WTC11 (cell line): ENCODE measurements at regions not wholly inside any gene's neighbourhood (a gene's known extent, or its start where the extent isn't known, plus 50 kb on each side); places are given as distances from the start of the nearest gene placed in this dataset.

Source experiments
- ATAC-seq: fragments of 200-7000 bp; cut with Tn5 transposase; 2 replicates; pipeline ENCODE4 v1.10.0; 2021; ENCODE audit warnings: mild to moderate bottlenecking, moderate library complexity
- CTCF ChIA-PET: fragments of 300-600 bp; sonication (Branson Sonifier 250); formaldehyde crosslinking; loops from one replicate; lab custom pipeline; 2021; ENCODE audit warnings: antibody characterized with exemption; lab: Charles Lee
- POLR2A ChIA-PET: fragments of 350-600 bp; sonication (Branson Sonifier 250); formaldehyde crosslinking; loops from one replicate; lab custom pipeline; 2021; ENCODE audit warnings: antibody characterized with exemption; lab: Charles Lee
- DNase-seq: peaks from one replicate; pipeline ENCODE4 v3.0.0; 2021; ENCODE audit warnings: low spot score
- H3K27ac Mint-ChIP-seq: 2 replicates; pipeline ENCODE4 v1.8.0; 2021; ENCODE audit warnings: mixed read lengths
- H3K27me3 Mint-ChIP-seq: 2 replicates; pipeline ENCODE4 v1.8.0; 2021; ENCODE audit warnings: low read depth, mild to moderate bottlenecking, moderate library complexity, mixed read lengths
- H3K36me3 Mint-ChIP-seq: 2 replicates; pipeline ENCODE4 v1.8.0; 2021; ENCODE audit warnings: mixed read lengths
- H3K4me1 Mint-ChIP-seq: 2 replicates; pipeline ENCODE4 v1.8.0; 2022; ENCODE audit warnings: mixed read lengths
- H3K4me3 Mint-ChIP-seq: 2 replicates; pipeline ENCODE4 v1.8.0; 2021; ENCODE audit warnings: mild to moderate bottlenecking, moderate library complexity, mixed read lengths
- H3K9me3 Mint-ChIP-seq: 2 replicates; pipeline ENCODE4 v1.8.0; 2021; ENCODE audit warnings: mixed read lengths
- AR ChIP-seq: fragments of 250-450 bp; sonication (Bioruptor Pico); IDR thresholded peaks from 2 replicates; pipeline ENCODE4 v1.9.0; 2021; ENCODE audit warnings: mild to moderate bottlenecking
- ATF1 ChIP-seq: sonication (generic); formaldehyde crosslinking; IDR thresholded peaks from 2 replicates; pipeline ENCODE4 v1.8.1; 2023; ENCODE audit warnings: mild to moderate bottlenecking, moderate library complexity, missing genetic modification reagents
- ATF3 ChIP-seq: sonication (generic); formaldehyde crosslinking; conservative IDR thresholded peaks from 2 replicates; pipeline ENCODE4 v1.8.1; 2022; ENCODE audit warnings: mild to moderate bottlenecking, missing genetic modification reagents
- ETV6 ChIP-seq: sonication (generic); formaldehyde crosslinking; IDR thresholded peaks from 2 replicates; pipeline ENCODE4 v1.8.1; 2022; ENCODE audit warnings: mild to moderate bottlenecking, missing genetic modification reagents
- HMGA2 ChIP-seq: fragments of 250-450 bp; sonication (Bioruptor Pico); IDR thresholded peaks from 2 replicates; pipeline ENCODE4 v1.4.0; 2021; ENCODE audit warnings: mild to moderate bottlenecking, moderate library complexity
- KAT7 ChIP-seq: sonication (generic); formaldehyde crosslinking; IDR thresholded peaks from 2 replicates; pipeline ENCODE4 v1.8.1; 2023; ENCODE audit warnings: missing genetic modification reagents, mild to moderate bottlenecking, borderline replicate concordance
- NFYB ChIP-seq: sonication (generic); formaldehyde crosslinking; conservative IDR thresholded peaks from 2 replicates; pipeline ENCODE4 v1.8.0; 2022; ENCODE audit warnings: low read depth, missing genetic modification reagents
- NR1H2 ChIP-seq: sonication (generic); formaldehyde crosslinking; IDR thresholded peaks from 2 replicates; pipeline ENCODE4 v1.9.0; 2021; ENCODE audit warnings: mild to moderate bottlenecking, moderate library complexity, missing genetic modification reagents
- NR2C2 ChIP-seq: sonication (generic); formaldehyde crosslinking; IDR thresholded peaks from 2 replicates; pipeline ENCODE4 v1.8.0; 2022; ENCODE audit warnings: mild to moderate bottlenecking, missing genetic modification reagents
- RELA ChIP-seq: sonication (generic); formaldehyde crosslinking; IDR thresholded peaks from 2 replicates; pipeline ENCODE4 v1.8.1; 2022; ENCODE audit warnings: missing genetic modification reagents, mild to moderate bottlenecking, borderline replicate concordance
- TCF7 ChIP-seq: sonication (generic); formaldehyde crosslinking; IDR thresholded peaks from 2 replicates; pipeline ENCODE4 v1.8.0; 2022; ENCODE audit warnings: mild to moderate bottlenecking, low read depth, missing genetic modification reagents, moderate library complexity
- TP53 ChIP-seq: sonication (generic); formaldehyde crosslinking; IDR thresholded peaks from 2 replicates; pipeline ENCODE4 v1.8.1; 2023; ENCODE audit warnings: mild to moderate bottlenecking, missing genetic modification reagents
- ZNF121 ChIP-seq: sonication (generic); formaldehyde crosslinking; IDR thresholded peaks from 2 replicates; pipeline ENCODE4 v1.8.0; 2023; ENCODE audit warnings: missing genetic modification reagents
- ZNF138 ChIP-seq: sonication (generic); formaldehyde crosslinking; conservative IDR thresholded peaks from 2 replicates; pipeline ENCODE4 v1.8.1; 2022; ENCODE audit warnings: mild to moderate bottlenecking, moderate library complexity, missing genetic modification reagents
- ZNF232 ChIP-seq: sonication (generic); formaldehyde crosslinking; IDR thresholded peaks from 2 replicates; pipeline ENCODE4 v1.8.0; 2022; ENCODE audit warnings: mild to moderate bottlenecking, missing genetic modification reagents
- ZNF263 ChIP-seq: sonication (generic); formaldehyde crosslinking; IDR thresholded peaks from 2 replicates; pipeline ENCODE4 v1.8.1; 2022; ENCODE audit warnings: low read depth, mild to moderate bottlenecking, moderate library complexity, missing genetic modification reagents
- ZNF512 ChIP-seq: sonication (generic); formaldehyde crosslinking; IDR thresholded peaks from 2 replicates; pipeline ENCODE4 v1.8.1; 2022; ENCODE audit warnings: missing genetic modification reagents, borderline replicate concordance
- TF ChIP-seq, protein P1 (sequence below): sonication (generic); formaldehyde crosslinking; IDR thresholded peaks from 2 replicates; pipeline ENCODE4 v1.8.0; 2023; ENCODE audit warnings: mild to moderate bottlenecking, missing genetic modification reagents
- TF ChIP-seq, protein P2 (sequence below): sonication (generic); formaldehyde crosslinking; IDR thresholded peaks from 2 replicates; pipeline ENCODE4 v1.8.1; 2023; ENCODE audit warnings: mild to moderate bottlenecking, missing genetic modification reagents, moderate library complexity
- TF ChIP-seq, protein P3 (sequence below): fragments of 250-450 bp; sonication (Bioruptor Pico); conservative IDR thresholded peaks from 2 replicates; pipeline ENCODE4 v1.9.0; 2021; ENCODE audit warnings: mild to moderate bottlenecking
- TF ChIP-seq, protein P4 (sequence below): sonication (generic); formaldehyde crosslinking; conservative IDR thresholded peaks from 2 replicates; pipeline ENCODE4 v1.8.1; 2023; ENCODE audit warnings: mild to moderate bottlenecking, low read depth, missing genetic modification reagents, moderate library complexity

- TF ChIP-seq ZNF263 (CRISPR knock-in tag) (no peak), TP53 (CRISPR knock-in tag) (no peak), HMGA2 (no peak), AR (CRISPR knock-in tag) (no peak), TCF7 (CRISPR knock-in tag) (no peak), RELA (CRISPR knock-in tag) (no peak)
- TF ChIP-seq, protein P1, sequence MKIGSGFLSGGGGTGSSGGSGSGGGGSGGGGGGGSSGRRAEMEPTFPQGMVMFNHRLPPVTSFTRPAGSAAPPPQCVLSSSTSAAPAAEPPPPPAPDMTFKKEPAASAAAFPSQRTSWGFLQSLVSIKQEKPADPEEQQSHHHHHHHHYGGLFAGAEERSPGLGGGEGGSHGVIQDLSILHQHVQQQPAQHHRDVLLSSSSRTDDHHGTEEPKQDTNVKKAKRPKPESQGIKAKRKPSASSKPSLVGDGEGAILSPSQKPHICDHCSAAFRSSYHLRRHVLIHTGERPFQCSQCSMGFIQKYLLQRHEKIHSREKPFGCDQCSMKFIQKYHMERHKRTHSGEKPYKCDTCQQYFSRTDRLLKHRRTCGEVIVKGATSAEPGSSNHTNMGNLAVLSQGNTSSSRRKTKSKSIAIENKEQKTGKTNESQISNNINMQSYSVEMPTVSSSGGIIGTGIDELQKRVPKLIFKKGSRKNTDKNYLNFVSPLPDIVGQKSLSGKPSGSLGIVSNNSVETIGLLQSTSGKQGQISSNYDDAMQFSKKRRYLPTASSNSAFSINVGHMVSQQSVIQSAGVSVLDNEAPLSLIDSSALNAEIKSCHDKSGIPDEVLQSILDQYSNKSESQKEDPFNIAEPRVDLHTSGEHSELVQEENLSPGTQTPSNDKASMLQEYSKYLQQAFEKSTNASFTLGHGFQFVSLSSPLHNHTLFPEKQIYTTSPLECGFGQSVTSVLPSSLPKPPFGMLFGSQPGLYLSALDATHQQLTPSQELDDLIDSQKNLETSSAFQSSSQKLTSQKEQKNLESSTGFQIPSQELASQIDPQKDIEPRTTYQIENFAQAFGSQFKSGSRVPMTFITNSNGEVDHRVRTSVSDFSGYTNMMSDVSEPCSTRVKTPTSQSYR (CRISPR knock-in tag) = no peak
- TF ChIP-seq, protein P2, sequence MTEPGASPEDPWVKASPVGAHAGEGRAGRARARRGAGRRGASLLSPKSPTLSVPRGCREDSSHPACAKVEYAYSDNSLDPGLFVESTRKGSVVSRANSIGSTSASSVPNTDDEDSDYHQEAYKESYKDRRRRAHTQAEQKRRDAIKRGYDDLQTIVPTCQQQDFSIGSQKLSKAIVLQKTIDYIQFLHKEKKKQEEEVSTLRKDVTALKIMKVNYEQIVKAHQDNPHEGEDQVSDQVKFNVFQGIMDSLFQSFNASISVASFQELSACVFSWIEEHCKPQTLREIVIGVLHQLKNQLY (CRISPR knock-in tag) = no peak
These were observed 532.6 kb upstream of the CCDC54 start (continued) for GRCh38 chr3:106844638-106845037.

- no peak overlapping the region for H3K4me3 Mint-ChIP-seq
- H3K27ac Mint-ChIP-seq = no peak overlapping the region
- H3K27me3 Mint-ChIP-seq = 0 out of 2 replicates have a peak, but pooled peaks cover 2% of the 10 kb centered on the region
- CTCF ChIA-PET = no interaction called here
- H3K4me1 Mint-ChIP-seq = peaks cover 11% of the 10 kb centered on the region
- H3K36me3 Mint-ChIP-seq = peaks cover 9% of the 10 kb centered on the region
- H3K9me3 Mint-ChIP-seq = peaks cover 8% of the 10 kb centered on the region
- POLR2A ChIA-PET = no interaction called here
- DNase-seq (no peak), ATAC-seq (no peak)
- TF ChIP-seq, protein P3, sequence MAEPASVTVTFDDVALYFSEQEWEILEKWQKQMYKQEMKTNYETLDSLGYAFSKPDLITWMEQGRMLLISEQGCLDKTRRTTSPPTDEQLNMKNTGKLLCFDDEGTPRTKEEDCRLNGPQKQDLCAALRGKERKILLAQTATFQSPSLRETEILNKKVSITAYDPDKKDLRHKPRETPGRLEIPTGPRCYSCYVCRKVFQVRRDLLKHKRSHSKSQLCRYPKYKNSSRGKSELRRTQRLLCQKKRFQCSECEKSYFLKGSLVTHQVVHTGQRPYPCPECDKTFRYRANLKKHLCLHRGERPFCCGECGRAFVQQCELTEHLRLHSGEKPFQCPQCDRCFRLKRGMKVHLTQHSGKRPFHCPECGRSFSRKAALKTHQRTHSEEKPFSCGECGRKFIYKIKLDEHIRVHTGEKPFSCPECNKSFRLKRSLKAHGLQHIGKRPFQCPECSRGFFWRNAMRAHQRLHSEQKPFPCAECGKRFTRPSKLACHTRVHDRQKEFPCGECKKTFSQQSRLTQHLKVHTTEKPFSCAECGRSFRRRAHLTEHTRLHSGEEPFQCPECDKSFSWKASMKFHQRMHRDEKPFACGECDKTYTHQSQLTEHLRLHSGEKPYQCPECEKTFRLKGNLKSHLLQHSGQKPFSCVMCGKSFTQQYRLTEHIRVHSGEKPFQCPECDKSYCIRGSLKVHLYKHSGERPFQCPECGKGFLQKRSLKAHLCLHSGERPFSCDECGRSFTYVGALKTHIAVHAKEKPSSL (CRISPR knock-in tag) = no peak
- TF ChIP-seq NR1H2 (CRISPR knock-in tag) (no peak), ZNF121 (CRISPR knock-in tag) (no peak), ATF3 (CRISPR knock-in tag) (no peak), KAT7 (CRISPR knock-in tag) (no peak), ETV6 (no peak), ATF1 (CRISPR knock-in tag) (no peak), ZNF138 (CRISPR knock-in tag) (no peak), ZNF512 (CRISPR knock-in tag) (no peak), NFYB (CRISPR knock-in tag) (no peak), ZNF232 (CRISPR knock-in tag) (no peak), NR2C2 (CRISPR knock-in tag) (no peak)
- TF ChIP-seq, protein P1 (CRISPR knock-in tag) = no peak
- TF ChIP-seq, protein P4, sequence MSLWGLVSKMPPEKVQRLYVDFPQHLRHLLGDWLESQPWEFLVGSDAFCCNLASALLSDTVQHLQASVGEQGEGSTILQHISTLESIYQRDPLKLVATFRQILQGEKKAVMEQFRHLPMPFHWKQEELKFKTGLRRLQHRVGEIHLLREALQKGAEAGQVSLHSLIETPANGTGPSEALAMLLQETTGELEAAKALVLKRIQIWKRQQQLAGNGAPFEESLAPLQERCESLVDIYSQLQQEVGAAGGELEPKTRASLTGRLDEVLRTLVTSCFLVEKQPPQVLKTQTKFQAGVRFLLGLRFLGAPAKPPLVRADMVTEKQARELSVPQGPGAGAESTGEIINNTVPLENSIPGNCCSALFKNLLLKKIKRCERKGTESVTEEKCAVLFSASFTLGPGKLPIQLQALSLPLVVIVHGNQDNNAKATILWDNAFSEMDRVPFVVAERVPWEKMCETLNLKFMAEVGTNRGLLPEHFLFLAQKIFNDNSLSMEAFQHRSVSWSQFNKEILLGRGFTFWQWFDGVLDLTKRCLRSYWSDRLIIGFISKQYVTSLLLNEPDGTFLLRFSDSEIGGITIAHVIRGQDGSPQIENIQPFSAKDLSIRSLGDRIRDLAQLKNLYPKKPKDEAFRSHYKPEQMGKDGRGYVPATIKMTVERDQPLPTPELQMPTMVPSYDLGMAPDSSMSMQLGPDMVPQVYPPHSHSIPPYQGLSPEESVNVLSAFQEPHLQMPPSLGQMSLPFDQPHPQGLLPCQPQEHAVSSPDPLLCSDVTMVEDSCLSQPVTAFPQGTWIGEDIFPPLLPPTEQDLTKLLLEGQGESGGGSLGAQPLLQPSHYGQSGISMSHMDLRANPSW (CRISPR knock-in tag) = no peak
These were observed 529.1 kb upstream of the CCDC54 start for GRCh38 chr3:106848099-106848498.
